HG02610 (cell line): ENCODE measurements at regions not wholly inside any gene's neighbourhood (a gene's known extent, or its start where the extent isn't known, plus 50 kb on each side); places are given as distances from the start of the nearest gene placed in this dataset.
A peak's percentile ranks its signal among the peaks of the same experiment; 100 is the strongest.

Experiments
- ATAC-seq: cut with Tn5 transposase; IDR thresholded peaks from one replicate; pipeline ENCODE4 v1.9.1; 2021; ENCODE audit warnings: mild to moderate bottlenecking, moderate library complexity; ENCODE audit not compliant: unreplicated experiment

GRCh38 chr5:93800988-93801811, 59.8 kb upstream of the POU5F2 start:
- peak; percentile 79 for ATAC-seq

GRCh38 chr5:93794954-93795353, 53.6 kb upstream of the POU5F2 start:
- ATAC-seq = no peak

GRCh38 chr5:93793159-93793781, 51.9 kb upstream of the POU5F2 start:
- no peak for ATAC-seq

GRCh38 chr5:93791518-93791972, 50.1 kb upstream of the POU5F2 start:
- no peak for ATAC-seq
